ENCODE measurements at regions not wholly inside any gene's neighbourhood (a gene's known extent, or its start where the extent isn't known, plus 50 kb on each side); places are given as distances from the start of the nearest gene placed in this dataset.

DNA sequence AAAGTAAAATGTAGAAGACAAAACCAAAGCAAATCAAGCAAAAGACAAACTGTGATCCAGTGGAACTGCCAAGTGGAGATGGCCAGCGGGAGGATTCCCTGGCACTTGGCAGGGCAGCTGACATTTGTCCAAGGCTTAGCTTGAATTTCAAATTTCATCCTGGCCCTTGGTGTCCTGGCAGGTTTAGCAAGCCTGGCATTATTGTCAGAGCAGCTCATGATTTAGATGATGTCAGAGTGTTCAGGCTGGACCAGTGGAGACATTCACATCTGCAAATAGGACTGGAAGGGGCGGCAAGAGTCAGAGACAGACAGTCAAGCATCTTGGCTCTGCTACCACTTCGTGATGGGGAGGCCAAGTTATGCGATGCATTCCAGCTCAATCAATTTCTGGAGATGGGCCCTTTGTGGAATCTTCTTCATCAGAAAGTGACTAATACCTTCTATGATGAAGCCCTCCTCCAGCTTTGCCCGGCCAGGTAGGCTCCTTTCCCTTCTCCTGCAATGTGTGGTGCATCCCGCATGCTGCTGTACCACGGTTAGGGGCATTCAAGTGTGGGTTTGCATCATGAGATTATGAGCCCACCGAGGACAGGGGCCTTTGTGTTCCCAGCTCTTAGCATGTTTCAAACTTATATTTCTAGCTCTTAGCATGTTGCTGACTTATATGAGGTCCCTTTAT, 199.7 kb downstream of the ANKRD30B start:
- Histone ChIP-seq H2AFZ (ENCODE audit: low read length) (no peak overlapping the region), H3K9ac (ENCODE audit: insufficient read depth, low read depth, low read length) (no peak overlapping the region), H4K20me1 (ENCODE audit: insufficient read depth, low read length) (no peaks in the 10 kb centered on the region), H3K27ac (ENCODE audit: extremely low read length, insufficient read depth, low read length) (no peak overlapping the region), H3K9me3 (ENCODE audit: low read length) (no peaks in the 10 kb centered on the region), H3K36me3 (replicated peaks in 1 of 2; ENCODE audit: control insufficient read depth in 1 of 2, insufficient read depth in 2 of 2, low read length in 2 of 2) (no peaks in the 10 kb centered on the region), H3K4me1 (ENCODE audit: insufficient read depth, low read length) (no peaks in the 10 kb centered on the region), H3K27me3 (ENCODE audit: control insufficient read depth in 1 of 2, insufficient read depth in 2 of 2, low read length in 2 of 2) (no peaks in the 10 kb centered on the region), H3K4me3 (replicated peaks in 1 of 3; ENCODE audit: insufficient read depth in 1 of 3, low read depth in 2 of 3, low read length in 3 of 3) (no peak overlapping the region), H3K79me2 (ENCODE audit: insufficient read depth, low read length) (no peaks in the 10 kb centered on the region), H3K4me2 (ENCODE audit: low read depth, low read length) (no peak overlapping the region)
- FAIRE-seq (no peak), ATAC-seq (no peak), DNase-seq (ENCODE audit: low spot score) (no peak)
- ChIA-PET CTCF (ENCODE audit: low intra/inter-chr PET ratio, low total read pairs) (no interaction called here), POLR2A (no interaction called here)
- in situ Hi-C loops (cut with HindIII; ENCODE audit: extremely low pct_ligation_motif_present, low pct_unique_long_range_greater_than_20kb): no loop called here
- 26% methylated on average over 5 of the region's 8 CpGs for WGBS (ENCODE audit: low lambda C conversion rate)
- TF ChIP-seq, protein P1, sequence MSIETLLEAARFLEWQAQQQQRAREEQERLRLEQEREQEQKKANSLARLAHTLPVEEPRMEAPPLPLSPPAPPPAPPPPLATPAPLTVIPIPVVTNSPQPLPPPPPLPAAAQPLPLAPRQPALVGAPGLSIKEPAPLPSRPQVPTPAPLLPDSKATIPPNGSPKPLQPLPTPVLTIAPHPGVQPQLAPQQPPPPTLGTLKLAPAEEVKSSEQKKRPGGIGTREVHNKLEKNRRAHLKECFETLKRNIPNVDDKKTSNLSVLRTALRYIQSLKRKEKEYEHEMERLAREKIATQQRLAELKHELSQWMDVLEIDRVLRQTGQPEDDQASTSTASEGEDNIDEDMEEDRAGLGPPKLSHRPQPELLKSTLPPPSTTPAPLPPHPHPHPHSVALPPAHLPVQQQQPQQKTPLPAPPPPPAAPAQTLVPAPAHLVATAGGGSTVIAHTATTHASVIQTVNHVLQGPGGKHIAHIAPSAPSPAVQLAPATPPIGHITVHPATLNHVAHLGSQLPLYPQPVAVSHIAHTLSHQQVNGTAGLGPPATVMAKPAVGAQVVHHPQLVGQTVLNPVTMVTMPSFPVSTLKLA (IDR thresholded peaks at IDR 0.05): no peak
- no peak for TF ChIP-seq ARNT2 (CRISPR knock-in tag; IDR thresholded peaks at IDR 0.05; ENCODE audit: low read depth)
- no peak for TF ChIP-seq ATF7 (IDR thresholded peaks at IDR 0.05)
- TF ChIP-seq ATF7 (CRISPR knock-in tag; IDR thresholded peaks at IDR 0.05): no peak
- no peak for TF ChIP-seq TCF7 (IDR thresholded peaks at IDR 0.05; ENCODE audit: low read depth)
- no peak for TF ChIP-seq KLF15 (CRISPR knock-in tag; IDR thresholded peaks at IDR 0.05; ENCODE audit: borderline replicate concordance)
- no peak for TF ChIP-seq HNF4A (CRISPR knock-in tag; IDR thresholded peaks at IDR 0.05)
- TF ChIP-seq ONECUT2 (CRISPR knock-in tag; IDR thresholded peaks at IDR 0.05): no peak
- no peak for TF ChIP-seq ZNF296 (CRISPR knock-in tag; conservative IDR thresholded peaks at IDR 0.05)
- TF ChIP-seq CC2D1A (CRISPR knock-in tag; IDR thresholded peaks at IDR 0.05): no peak
- TF ChIP-seq ZNF430 (CRISPR knock-in tag; IDR thresholded peaks at IDR 0.05): no peak
- no peak for TF ChIP-seq KLF11 (CRISPR knock-in tag; IDR thresholded peaks at IDR 0.05)
- TF ChIP-seq MTA1 (CRISPR knock-in tag; IDR thresholded peaks at IDR 0.05; ENCODE audit: borderline replicate concordance): no peak
- no peak for TF ChIP-seq KMT2B (CRISPR knock-in tag; IDR thresholded peaks at IDR 0.05)
- TF ChIP-seq, protein P2, sequence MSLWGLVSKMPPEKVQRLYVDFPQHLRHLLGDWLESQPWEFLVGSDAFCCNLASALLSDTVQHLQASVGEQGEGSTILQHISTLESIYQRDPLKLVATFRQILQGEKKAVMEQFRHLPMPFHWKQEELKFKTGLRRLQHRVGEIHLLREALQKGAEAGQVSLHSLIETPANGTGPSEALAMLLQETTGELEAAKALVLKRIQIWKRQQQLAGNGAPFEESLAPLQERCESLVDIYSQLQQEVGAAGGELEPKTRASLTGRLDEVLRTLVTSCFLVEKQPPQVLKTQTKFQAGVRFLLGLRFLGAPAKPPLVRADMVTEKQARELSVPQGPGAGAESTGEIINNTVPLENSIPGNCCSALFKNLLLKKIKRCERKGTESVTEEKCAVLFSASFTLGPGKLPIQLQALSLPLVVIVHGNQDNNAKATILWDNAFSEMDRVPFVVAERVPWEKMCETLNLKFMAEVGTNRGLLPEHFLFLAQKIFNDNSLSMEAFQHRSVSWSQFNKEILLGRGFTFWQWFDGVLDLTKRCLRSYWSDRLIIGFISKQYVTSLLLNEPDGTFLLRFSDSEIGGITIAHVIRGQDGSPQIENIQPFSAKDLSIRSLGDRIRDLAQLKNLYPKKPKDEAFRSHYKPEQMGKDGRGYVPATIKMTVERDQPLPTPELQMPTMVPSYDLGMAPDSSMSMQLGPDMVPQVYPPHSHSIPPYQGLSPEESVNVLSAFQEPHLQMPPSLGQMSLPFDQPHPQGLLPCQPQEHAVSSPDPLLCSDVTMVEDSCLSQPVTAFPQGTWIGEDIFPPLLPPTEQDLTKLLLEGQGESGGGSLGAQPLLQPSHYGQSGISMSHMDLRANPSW (CRISPR knock-in tag; IDR thresholded peaks at IDR 0.05; ENCODE audit: borderline replicate concordance): no peak
- no TSS peak for BruUV-seq (replicated peaks)
- intact Hi-C loops (cut with micrococcal nuclease; ENCODE audit: unreplicated experiment): no loop called here
